Activated CD8-positive, alpha-beta memory T cell treated with anti-CD3 and anti-CD28 coated beads, Interleukin-2, amount 50 U/mL, for 48 hours (primary cell): ENCODE measurements at regions not wholly inside any gene's neighbourhood (a gene's known extent, or its start where the extent isn't known, plus 50 kb on each side); places are given as distances from the start of the nearest gene placed in this dataset.
"Not testable (repeated sequence)": the region's sequence is repeated elsewhere in the genome, so short reads cannot be mapped to it uniquely, and the experiment has no call there.

Experiments used
- DNase-seq: peaks from one replicate; pipeline ENCODE4 v3.0.0-alpha.2; 2020

DNA sequence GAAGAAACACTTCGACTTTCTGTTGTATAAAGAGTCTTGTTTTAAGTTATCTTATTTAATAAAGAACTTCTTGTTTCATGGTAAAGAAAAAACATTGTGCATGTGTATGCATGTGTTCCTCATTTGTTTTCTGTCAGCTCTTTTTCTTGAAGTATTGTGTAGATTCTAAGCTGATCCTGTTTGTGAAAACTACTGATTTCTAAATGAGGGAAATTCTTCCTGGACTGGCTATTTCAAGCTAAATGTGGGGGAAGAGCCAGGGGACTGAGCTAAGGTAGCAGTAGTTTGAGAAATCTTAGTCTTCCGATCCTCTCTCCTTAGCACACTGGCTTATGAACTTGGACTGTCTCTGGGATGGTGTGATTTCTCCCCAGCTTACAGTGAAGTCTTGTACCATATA is 56.4 kb upstream of the RBMS1 start:
- no peak for DNase-seq

DNA sequence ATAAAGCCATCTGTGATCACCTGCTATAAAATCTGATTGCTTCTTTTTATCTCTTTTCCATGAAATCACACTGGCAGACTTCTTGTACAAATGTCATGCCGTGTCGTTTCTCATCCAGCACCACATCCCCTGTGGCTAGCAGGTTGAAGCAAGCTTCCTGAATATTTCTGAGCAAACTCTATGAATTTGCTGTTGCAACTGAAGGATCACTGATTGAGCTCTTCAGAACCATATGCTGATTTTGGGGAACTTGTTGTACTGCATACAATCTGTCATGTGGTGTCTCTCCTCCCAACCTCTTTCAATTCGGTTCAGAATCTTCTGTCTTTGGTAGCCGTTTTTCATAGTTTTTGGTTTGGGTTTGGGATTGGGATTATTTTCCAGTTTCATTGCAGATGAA is 57.7 kb upstream of the RBMS1 start:
- DNase-seq: no peak

DNA sequence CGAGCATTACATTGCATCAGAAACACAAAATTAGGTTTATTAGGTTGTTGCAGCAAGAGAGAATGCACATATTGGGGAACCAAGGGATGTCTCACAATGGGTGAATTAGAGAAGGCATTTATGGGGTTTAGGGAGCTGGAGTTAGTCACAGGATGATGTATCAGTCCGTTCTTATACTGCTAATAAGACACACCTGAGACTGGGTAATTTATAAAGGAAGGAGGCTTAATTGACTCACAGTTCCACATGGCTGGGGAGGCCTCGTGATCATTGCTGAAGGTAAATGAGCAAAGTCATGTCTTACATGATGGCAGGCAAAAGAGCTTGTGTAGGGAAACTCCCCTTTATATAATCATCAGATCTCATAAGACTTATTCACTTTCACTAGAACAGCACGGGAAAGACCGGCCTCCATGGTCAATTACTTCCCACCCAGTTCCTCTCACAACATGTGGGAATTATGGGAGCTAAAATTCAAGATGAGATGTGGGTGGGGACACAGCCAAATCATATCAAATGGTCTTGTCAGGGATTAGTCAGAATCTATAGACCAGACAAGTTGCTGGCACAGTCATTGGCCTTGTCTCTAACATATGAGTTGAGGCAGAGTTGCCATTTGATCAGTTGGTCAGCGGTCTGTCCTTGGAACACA is 61.9 kb upstream of the RBMS1 start:
- DNase-seq: no peak

DNA sequence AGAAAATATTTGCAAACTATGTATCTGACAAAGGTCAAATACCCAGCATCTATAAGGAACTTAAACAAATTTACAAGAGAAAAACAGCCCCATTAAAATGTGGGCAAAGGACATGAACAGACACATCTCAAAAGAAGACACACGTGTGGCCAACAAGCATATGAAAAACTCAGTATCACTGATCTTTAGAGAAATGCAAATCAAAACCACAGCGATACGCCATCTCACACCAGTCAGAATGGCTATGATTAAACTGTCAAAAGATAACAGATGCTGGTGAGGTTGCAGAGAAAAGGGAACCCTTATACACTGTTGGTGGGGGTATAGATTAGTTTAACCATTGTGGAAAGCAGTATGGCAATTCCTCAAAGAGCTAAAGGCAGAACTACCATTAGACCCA is 64.3 kb upstream of the RBMS1 start:
- no peak for DNase-seq

DNA sequence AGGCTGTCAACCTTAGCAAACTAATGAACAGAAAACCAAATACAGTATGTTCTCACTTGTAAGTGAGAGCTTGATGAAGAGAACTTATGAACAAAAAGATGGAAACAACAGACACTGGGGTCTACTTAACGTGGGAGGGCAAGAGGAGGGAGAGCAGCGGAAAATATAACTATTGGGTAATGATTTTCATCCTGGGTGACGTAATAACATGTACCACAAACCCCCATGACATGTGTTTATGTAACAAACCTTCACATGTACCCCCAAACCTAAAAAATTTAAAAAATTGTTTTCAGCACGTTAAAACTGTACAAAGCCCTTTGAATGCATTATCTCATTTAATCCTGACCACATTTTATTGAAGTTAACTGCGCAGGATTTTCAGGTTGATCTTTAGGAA is 64.9 kb upstream of the RBMS1 start:
- no peak for DNase-seq

DNA sequence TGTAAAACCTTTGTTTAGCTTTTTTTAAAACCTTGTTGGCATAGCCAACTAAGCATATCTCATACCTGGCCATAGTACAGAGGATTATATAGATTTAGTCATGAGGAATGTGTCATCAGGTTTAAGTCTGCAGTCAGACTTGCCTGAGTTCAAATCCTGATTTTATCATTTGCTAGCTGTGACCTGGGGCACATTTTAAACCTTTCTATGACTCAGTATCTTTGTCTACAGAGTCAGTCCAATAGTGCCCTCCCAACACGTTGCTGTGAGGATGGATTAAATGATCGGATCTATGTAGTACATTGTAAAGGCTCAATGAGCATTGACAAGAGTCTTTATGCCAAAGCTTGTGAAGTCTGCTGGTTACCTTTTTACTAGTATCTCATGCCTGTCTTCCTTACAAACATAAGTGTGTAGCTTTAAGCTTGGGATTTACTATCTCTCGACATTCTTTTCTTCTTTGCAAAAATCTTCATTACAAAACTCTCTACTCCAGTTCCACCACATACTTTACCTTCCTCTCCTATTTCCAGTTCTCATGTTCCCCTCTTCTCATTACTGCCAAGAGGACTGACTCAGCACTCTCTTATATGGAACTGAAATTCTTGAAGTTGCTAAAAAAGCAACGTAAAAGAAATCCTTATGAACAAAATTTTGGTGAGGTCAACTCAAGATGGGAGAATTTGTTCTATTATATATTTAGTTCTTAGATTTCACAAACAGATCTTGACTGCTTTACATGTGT is 68.1 kb upstream of the RBMS1 start:
- no peak for DNase-seq

DNA sequence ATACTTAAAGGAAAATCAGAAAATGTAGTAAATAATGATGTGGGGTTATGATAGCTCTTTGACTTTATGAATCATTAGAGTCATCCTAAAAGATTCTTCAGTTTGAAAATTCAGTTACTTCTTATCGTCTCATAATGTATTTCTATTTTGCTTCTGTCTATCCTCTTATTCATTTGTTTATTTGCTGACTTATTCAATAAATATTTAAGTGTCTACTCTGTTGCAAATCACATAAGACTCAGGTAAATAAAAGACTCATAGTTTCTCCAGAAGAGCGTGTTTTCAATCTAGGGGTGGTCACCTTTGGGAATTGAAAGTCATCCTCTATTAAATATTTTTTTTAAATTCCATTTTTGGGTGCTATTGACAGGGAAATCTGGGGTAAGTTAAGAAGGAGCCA is 69.1 kb upstream of the RBMS1 start:
- no peak for DNase-seq

DNA sequence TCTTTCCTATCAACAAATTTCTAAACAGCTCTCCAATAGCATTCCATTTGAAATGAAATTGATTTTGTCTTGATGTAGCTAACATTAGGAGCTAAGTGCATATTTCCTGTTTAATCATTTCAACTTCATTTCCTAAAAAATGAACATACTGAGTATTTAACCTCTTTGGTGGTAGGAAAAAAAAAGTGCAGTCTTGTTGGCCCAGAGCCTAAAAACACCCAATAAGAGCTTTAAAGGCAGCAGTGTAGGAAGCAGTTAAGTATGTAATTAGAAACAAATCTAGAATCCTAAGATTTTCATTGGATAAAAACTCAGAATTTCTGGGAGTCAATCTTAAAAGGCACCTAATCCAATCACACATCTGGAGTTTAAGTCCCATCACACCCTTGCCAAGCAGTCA is 71.0 kb upstream of the RBMS1 start:
- DNase-seq: no peak

DNA sequence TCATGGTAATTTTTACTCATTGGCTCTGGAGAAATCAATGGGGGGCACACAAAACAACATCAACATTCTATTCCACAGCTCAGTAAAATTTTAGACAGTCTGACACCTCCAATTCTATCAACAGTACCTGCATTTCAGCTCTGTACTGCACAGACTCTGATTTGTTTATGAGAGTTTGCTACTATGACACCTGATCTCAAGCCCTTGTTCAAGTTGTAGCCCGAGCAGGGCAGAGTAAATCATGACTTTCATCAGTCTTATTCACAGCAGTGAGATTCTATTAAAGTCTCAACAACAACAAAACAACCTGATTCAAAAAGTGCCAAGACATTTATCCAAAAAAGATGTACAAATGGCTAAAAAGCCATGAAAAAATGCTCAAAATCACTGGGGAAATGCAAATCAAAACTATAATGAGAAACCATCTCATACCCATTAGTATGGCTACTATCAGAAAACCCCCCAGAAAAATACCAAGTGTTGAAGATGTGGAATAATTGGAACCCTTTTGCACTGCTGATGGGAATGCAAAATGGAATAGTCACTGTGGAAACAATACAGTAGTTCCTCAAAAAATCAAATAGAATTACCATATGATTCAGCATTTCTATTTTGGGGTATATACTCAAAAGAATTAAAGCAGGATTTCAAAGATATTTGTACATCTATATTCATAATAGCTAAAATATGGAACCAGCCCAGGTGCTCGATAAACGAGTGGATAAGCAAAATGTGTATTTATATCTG is 71.7 kb upstream of the RBMS1 start:
- no peak for DNase-seq

DNA sequence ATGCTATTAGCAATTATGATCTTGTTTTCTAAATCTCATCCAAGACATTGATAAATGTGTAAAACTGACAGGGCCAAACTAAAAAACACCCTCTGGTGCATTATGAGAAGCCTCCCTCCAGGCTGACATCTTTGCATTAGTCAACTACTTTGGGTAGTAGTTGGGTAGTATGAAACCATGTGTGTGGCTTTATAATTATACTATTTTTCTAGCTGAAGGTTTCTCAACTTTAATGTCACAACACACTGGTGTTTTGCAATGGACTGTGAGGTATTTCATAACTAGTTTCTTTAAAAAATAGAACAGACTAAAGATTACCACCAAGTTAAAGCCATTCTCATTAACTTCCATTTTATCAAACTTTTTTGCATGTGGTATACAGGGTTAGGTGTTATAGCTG is 73.1 kb upstream of the RBMS1 start:
- DNase-seq: no peak

DNA sequence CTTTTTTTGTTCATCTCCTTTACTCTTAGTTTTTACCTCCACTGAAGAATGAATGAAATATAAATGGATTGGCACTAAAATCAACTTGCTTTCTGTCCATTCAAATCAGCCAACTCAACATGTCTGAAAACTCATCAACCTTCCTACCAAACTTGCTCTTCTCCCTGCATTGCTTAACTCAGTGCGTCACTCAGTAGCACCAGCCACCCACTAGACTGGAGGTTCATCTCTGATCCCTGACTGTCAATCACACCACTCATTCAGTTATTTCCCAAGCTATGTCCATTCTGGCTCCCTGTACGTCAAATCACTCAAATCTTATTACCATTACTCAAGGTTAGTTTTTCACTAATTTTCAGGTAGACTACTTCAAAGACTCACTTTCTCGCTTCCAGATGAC is 75.2 kb upstream of the RBMS1 start:
- DNase-seq: no peak

DNA sequence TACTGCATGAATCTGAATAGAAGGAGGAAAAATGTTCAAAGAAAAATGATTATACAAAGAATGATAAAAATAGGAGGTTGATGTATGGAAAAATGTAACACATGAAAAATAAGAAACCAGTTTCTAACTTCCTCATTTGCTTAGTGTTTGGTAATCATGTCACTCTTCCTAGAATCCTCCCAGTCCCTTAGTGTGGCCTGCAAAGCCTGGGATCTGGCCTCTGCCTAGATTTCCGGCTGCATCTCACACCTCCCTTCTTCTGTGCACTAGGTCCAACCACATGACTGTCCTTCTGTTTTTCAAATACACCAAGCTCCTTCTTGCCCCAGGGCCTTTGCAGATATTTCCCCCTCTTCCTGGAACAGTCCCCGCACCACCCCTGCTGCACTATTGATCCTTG is 76.8 kb upstream of the RBMS1 start:
- no peak for DNase-seq

DNA sequence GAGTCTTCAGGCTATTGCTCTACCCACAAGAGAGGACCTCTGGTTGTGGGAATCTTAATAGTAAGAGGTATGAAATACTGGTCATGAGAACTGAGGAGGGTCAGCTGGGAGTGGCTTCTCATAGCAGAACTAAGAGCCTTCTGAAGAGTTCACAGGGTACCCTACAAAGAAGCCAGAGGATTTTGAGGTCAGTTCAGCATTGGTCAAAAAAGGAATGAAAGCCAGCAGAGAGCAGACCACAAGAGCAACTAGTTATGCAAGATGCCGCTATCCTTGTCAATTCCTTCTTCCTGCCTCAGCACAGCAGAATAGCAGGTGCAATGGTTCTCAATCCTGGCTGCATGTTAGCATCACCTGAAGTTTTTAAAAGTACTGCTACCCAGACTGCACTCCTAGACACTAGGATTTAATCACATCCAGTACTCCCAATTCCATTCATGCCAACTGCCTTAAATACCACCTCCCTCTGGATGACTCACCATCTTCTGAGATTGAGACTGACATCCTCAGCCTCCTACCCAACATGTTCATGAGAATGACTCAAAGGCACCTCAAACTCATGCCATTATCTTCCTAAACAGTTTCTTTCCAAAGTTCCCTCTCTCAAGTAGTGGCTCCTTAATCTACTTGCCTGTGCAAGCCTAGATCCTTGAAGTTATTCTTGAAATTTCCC is 81.0 kb upstream of the RBMS1 start:
- DNase-seq: no peak

DNA sequence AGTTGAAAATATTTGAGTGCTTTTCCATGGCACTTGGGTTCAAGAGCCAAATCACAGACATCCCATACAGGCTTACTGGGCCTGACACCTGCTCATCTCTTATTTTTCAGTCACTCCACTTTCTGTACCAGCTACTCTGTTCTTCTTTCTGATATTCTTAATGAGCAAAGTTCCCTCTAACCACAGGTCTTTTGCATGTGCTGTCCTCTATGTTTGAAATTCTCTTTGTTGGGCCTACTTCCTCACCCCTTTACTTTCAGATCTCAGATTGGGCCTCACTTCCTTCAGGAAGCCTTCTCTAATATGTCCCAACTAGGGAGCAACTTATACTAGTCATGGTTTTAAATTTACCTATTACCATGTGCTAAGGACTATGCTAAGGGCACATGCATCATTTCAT is 81.8 kb upstream of the RBMS1 start:
- no peak for DNase-seq

DNA sequence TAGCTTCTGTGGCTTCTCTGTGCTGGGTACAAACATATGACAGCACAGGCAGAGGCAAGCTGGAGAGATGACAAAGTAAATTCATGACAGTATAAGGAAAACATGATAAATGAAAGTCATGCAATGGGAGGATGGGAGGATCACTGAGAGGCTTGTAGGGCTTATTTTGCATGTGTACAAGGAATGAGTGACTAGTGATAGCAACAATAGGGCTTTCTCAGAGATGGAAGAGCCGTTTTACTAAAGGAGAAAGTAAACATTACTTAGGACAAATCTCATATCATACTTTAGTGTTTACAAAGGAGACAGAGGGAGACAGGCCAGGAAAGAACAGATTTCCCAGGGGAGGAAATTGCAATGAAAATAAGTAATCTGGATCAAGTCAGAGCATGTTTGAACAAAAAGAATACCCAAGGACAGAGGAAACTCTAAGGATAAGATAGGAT is 82.5 kb upstream of the RBMS1 start:
- no peak for DNase-seq

DNA sequence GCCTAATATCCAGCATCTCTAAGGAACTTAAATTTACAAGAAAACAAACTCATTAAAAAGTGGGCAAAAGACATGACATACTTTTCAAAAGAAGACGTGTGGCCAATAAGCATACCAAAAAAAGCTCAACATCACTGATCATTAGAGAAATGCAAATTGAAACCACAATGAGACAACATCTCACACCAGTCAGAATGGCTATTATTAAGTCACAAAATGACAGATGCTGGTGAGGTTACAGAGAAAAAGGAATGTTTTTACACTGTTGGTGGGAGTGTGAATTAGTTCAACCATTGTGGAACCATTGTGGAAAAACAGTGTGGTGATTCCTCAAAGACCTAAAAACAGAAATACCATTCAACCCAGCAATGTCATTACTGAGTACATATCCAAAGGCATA is 83.5 kb upstream of the RBMS1 start:
- not testable (repeated sequence) for DNase-seq

DNA sequence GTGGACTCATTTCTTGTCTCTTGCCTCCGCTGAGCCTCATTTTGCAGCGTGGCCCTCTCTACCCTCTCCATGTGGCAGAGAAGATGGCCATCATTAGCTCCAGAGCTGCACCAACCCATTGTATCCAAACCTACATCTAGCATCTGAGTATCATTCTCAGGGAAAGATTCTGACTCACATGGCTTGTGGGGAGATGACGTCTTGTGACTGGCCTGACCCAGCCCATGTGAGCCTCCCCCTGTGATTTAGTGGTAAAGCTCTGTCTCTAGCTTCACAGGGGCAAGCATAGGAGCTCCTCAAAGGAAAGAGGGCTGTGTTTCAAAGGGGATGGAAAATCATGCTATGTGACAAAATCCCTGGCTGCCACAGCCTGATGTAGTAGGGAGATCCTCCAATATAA is 87.4 kb upstream of the RBMS1 start:
- no peak for DNase-seq

DNA sequence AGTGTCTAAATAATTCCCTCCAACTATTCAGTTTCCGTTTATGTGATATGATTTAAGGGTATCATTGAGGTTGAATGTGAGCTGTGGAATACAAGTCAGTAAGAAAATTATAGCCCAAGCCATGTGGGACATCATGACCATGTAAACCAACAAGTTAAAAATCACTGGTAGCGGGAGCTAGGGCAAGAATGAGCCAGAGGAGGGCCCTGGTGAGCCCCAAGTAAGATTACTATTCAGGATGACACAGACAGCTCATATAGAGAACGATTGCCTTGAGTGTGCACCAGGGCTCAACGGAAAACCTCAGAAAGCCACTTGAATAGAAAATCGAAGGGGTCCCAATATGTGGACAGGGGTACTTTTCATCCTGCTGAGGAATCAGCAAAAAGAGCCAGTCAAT is 87.8 kb upstream of the RBMS1 start:
- DNase-seq: no peak

DNA sequence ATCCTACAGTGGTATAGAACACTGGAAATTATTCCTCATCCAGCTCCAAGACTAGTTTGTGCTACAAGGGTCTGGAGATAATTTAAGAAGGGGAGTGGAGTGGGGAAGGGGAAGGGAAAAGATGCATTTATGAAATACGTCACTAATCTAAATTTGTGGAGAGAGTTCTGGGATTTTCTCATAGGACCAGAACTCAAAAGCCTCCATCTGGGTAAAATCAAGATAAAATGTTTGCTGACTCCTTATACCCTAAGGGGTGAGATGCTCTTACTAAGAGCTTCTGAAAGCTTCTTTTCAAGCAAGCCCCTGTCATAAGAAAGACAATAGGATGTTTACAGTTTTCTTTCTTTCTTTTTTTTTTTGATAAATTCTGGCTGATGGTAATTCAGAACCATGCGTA is 88.5 kb upstream of the RBMS1 start:
- DNase-seq: no peak

DNA sequence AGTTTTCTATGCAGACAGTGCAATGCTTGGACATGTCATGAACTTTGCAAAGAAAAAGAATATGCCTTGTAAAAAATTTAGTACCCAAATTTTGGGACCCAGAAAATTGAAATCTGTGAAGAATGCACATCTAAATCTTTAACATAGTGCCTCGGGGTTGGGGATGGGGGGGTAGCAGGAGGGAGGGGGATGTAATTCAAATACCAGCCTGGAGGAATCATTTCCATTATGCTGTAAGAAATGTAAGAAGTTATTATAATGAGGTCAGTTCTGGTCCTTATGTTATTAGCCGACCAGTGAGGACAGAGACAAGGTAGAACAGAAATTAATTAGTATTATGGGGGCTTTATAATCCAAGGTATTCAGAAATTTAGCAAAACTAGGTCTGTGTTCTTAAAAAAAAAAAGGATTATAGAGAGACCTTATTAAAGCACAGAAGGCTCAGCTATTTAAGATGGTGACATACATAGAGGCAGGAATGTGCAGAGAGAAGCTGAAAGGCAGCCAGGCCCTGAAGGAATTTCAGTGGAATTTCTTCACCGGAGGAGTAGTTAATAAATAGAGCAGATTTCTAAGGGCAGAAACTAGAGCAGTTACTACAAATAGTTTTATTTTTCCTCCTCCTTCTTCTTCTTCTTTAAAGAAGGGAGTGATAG is 89.0 kb upstream of the RBMS1 start:
- no peak for DNase-seq

DNA sequence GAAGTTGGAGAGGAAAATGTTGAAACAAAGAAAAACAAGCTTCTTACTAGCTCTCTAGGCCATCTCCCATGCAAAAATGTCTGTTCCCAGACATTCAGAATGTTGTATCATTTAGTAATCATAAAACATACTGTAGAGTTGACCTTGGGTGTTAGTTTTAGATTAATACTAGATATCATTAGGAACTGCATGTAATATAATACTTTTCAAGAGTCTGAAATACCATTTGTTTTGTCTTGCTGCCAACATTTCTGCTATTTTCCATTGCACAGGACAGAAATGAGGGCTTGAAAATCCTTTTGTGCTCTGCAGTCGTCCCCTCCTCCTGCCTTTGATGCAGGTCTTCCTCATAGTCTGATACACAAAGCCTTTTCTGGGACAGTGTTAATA is 89.5 kb upstream of the RBMS1 start:
- DNase-seq: no peak

DNA sequence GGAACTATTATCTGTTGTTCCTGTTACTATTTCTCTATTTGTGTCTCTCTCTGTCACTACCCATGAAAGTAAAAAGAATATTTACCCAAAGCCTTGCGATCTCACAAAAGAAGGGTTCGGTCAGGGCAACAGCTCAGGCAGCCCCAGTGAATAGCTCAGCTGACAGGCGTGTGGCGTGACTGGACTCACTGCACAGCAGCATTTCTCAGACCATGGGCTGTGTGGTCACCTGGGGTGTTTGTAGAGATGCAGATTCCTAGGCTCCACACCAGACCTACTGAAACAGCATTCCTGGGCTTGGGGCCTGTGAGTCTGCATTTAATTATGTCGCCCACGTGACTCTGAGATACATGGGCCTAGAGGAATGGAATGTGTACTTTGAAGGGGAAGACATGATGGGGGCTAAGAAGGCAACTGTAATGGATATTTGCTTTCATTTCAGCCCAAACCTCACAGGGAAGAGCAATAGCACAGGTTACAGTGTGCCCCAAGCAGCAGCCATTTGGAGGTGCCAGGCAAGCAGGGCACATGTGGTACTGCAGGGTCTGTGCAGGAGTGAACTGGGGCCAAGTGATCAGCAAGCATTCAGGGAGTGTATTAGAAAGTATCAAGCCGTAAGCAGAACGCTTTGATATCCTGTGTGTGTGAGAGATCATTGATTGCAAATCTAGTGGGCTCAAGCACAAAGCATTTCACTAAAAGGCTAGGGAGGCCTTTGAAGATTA is 90.4 kb upstream of the RBMS1 start:
- DNase-seq: no peak
